AG09309 (cell line): ENCODE measurements at regions not wholly inside any gene's neighbourhood (a gene's known extent, or its start where the extent isn't known, plus 50 kb on each side); places are given as distances from the start of the nearest gene placed in this dataset.
A peak's percentile ranks its signal among the peaks of the same experiment; 100 is the strongest.

Experiments used
- DNase-seq: peaks from one replicate; pipeline ENCODE4 v3.0.0-alpha.2; 2010; ENCODE audit warnings: low read depth
- H3K4me3 ChIP-seq: 2 replicates; pipeline ENCODE4 v1.5.1; 2011; ENCODE audit warnings: mild to moderate bottlenecking, low read depth, low read length, moderate library complexity; ENCODE audit not compliant: control insufficient read depth
- CTCF ChIP-seq: IDR thresholded peaks from 2 replicates; pipeline ENCODE4 v1.5.1; 2011; ENCODE audit warnings: mild to moderate bottlenecking, low read depth, low read length, inconsistent platforms; ENCODE audit not compliant: insufficient read depth, control insufficient read depth; ENCODE audit errors: missing control alignments

DNA sequence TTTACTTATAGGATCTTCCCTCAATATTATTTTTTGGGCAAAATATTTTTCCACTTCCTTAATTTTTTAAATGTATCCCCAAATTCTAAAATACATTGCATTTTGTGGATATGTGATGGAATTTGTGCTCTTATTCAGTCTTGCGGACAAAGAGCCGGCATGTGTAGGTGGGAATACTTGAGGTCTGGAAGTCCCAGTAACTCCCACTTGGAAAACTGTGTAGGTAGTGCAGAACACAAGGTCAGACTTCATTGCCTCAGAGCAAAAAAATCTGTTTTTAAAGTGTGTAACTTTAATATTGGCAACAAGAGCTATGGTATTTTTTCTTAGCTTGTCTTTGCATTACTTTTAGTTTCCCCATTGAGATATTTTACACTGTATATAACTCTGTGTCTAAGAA, 68.5 kb upstream of the SEMA3A start:
- TF ChIP-seq CTCF = no peak
- no peak overlapping the region for H3K4me3 ChIP-seq
- DNase-seq = no peak

- DNase-seq = no peak
- no peak for TF ChIP-seq CTCF
- no peak overlapping the region for H3K4me3 ChIP-seq
These were observed 66.9 kb upstream of the SEMA3A start for GRCh38 chr7:84261509-84261908.

DNA sequence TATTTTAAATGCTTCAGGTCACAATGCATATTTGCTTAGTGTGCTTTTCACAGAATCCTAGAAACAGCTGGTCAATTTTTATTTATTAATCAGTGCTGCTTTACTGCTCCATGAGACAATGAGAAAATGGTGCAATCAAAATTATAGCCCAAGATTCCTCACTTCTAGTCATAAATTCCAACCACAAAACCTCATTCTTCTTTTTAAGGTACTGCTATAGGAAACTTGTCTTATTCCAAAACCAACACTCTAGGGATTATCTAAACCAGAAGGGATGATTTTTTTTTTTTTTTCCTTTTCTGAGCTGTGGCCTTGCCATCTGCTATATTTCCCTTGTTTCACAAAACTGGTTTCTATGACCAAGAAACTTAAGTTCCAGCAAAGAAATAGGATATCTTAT, 64.0 kb upstream of the SEMA3A start:
- no peak for TF ChIP-seq CTCF
- H3K4me3 ChIP-seq = no peak overlapping the region
- peak; percentile 81 for DNase-seq

DNA sequence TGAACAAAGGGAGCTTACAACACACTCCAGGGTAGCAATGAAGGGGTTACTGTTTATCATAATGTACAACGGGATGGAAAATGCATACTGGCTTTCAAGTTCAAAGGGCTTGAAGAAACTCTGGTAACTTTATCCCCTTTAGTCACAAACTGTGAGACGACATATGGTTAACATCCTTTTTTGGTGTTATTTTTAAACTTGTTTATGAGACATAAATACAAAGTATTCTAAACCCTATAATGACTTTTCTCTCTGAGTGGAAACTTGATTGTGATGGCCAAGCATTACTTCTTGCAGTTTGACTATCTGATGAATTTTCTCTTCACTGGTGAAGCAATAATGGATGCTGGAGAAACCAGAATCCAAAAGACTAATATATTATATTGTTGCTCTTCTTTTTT, 62.0 kb upstream of the SEMA3A start:
- H3K4me3 ChIP-seq = no peak overlapping the region
- TF ChIP-seq CTCF = no peak
- no peak for DNase-seq

DNA sequence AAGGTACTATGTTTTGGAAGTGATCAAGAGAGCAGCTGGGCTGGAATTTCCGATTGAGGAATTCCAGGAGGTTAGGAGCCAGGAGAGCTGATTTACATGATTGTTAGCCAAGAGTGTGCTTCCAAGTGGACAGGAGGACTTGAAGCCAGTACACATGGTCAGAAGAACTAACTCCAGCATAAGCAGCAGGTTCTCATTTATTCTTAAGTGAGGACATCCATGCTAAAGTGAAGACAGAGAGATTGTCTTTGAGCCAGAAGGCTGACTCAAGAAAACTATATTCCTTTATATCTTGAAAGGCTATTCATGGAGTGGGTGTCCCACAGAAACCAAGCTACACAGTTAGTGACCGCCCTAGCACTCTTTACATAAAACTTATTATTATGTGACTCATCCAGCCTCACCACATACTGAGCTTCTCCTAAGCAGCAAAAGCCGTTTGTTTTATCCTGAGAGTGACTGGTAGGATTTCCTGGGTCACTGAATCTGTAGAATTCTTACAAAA, 56.7 kb upstream of the SEMA3A start:
- DNase-seq = peak; percentile 76
- TF ChIP-seq CTCF = no peak

GRCh38 chr7:84250452-84250851, 55.9 kb upstream of the SEMA3A start:
- DNase-seq = no peak
- no peak overlapping the region for H3K4me3 ChIP-seq
- TF ChIP-seq CTCF = no peak

More for the DNA sequence above, 56.7 kb upstream of the SEMA3A start:
- no peak overlapping the region for H3K4me3 ChIP-seq

- DNase-seq = no peak
- TF ChIP-seq CTCF = no peak
These were observed 55.1 kb upstream of the SEMA3A start for GRCh38 chr7:84249656-84250055.

More at GRCh38 chr7:84249656-84250055, 55.1 kb upstream of the SEMA3A start:
- H3K4me3 ChIP-seq = no peak overlapping the region
